GM23338 (cell line): ENCODE measurements at regions not wholly inside any gene's neighbourhood (a gene's known extent, or its start where the extent isn't known, plus 50 kb on each side); places are given as distances from the start of the nearest gene placed in this dataset.

Experiments used
- ATAC-seq: fragments of 200-7000 bp; cut with Tn5 transposase; 3 replicates; pipeline ENCODE4 v1.9.1; 2020
- DNase-seq: peaks from one replicate; pipeline ENCODE4 v3.0.0-alpha.2; 2015; ENCODE audit warnings: low spot score
- H2AFZ ChIP-seq: fragments of 200-600 bp; sonication (generic); 2 replicates; pipeline ENCODE4 v1.8.0; 2016; ENCODE audit warnings: antibody characterized with exemption, mild to moderate bottlenecking, moderate library complexity
- H3F3A ChIP-seq: fragments of 200-600 bp; sonication (generic); replicated peaks from 2 replicates; pipeline ENCODE4 v1.8.0; 2017; ENCODE audit warnings: antibody characterized with exemption, mixed run types, low read depth
- H3K27ac ChIP-seq: fragments of 200-600 bp; sonication (generic); 2 replicates; pipeline ENCODE4 v1.6.1; 2016; ENCODE audit warnings: low read depth
- H3K27me3 ChIP-seq: fragments of 200-600 bp; sonication (generic); 2 replicates; pipeline ENCODE4 v1.8.0; 2016; ENCODE audit warnings: mild to moderate bottlenecking, mixed run types, moderate library complexity; ENCODE audit not compliant: insufficient read depth
- H3K36me3 ChIP-seq: fragments of 200-600 bp; sonication (generic); 2 replicates; pipeline ENCODE4 v1.8.0; 2016; ENCODE audit warnings: mild to moderate bottlenecking; ENCODE audit not compliant: insufficient read depth
- H3K4me1 ChIP-seq: fragments of 200-600 bp; sonication (generic); 2 replicates; pipeline ENCODE4 v1.8.0; 2016; ENCODE audit warnings: mild to moderate bottlenecking, moderate library complexity; ENCODE audit not compliant: insufficient read depth
- H3K4me2 ChIP-seq: fragments of 200-600 bp; sonication (generic); 2 replicates; pipeline ENCODE4 v1.7.1; 2017; ENCODE audit warnings: mixed run types
- H3K4me3 ChIP-seq: fragments of 200-600 bp; sonication (generic); 2 replicates; pipeline ENCODE4 v1.6.1; 2016; ENCODE audit warnings: mixed run types
- H3K79me2 ChIP-seq: fragments of 200-600 bp; sonication (generic); replicated peaks from 2 replicates; pipeline ENCODE4 v1.8.0; 2017; ENCODE audit warnings: mild to moderate bottlenecking; ENCODE audit not compliant: insufficient read depth
- H3K9me2 ChIP-seq: fragments of 200-600 bp; sonication (generic); 2 replicates; pipeline ENCODE4 v1.8.0; 2017; ENCODE audit not compliant: insufficient read depth
- H4K20me1 ChIP-seq: fragments of 200-600 bp; sonication (generic); replicated peaks from 2 replicates; pipeline ENCODE4 v1.8.0; 2017; ENCODE audit warnings: mild to moderate bottlenecking; ENCODE audit not compliant: insufficient read depth
- H3K27ac Mint-ChIP-seq: 2 replicates; pipeline ENCODE4 v1.8.0; 2020; ENCODE audit warnings: inconsistent platforms, mild to moderate bottlenecking, moderate library complexity, mixed read lengths
- H3K27me3 Mint-ChIP-seq: 3 replicates; pipeline ENCODE4 v1.8.0; 2022; ENCODE audit warnings: low read depth, mild to moderate bottlenecking, moderate library complexity, mixed read lengths, inconsistent platforms; ENCODE audit not compliant: insufficient read depth, poor library complexity
- H3K36me3 Mint-ChIP-seq: 3 replicates; pipeline ENCODE4 v1.8.0; 2021; ENCODE audit warnings: low read depth, mild to moderate bottlenecking, inconsistent platforms, moderate library complexity, mixed read lengths
- H3K4me1 Mint-ChIP-seq: 3 replicates; pipeline ENCODE4 v1.8.0; 2020; ENCODE audit warnings: mild to moderate bottlenecking, inconsistent platforms, mixed read lengths
- H3K4me3 Mint-ChIP-seq: 3 replicates; pipeline ENCODE4 v1.8.0; 2021; ENCODE audit warnings: moderate library complexity, mild to moderate bottlenecking, inconsistent platforms, mixed read lengths
- H3K9me3 Mint-ChIP-seq: 3 replicates; pipeline ENCODE4 v1.8.0; 2020; ENCODE audit warnings: moderate library complexity, mild to moderate bottlenecking, inconsistent platforms, mixed read lengths
- CREB1 ChIP-seq: fragments of 250-450 bp; sonication (Bioruptor Pico); IDR thresholded peaks from 2 replicates; pipeline ENCODE4 v1.5.0; 2020; ENCODE audit warnings: low read depth, mild to moderate bottlenecking, moderate library complexity
- ETS1 ChIP-seq: IDR thresholded peaks from 2 replicates; pipeline ENCODE4 v1.6.1; 2016; ENCODE audit warnings: antibody characterized with exemption
- EZH2 ChIP-seq: fragments of 200-600 bp; sonication (generic); IDR thresholded peaks from one replicate; pipeline ENCODE4 v1.8.0; 2017; ENCODE audit warnings: antibody characterized with exemption, mild to moderate bottlenecking, low read depth; ENCODE audit not compliant: unreplicated experiment
- EZH2phosphoT487 ChIP-seq: fragments of 200-600 bp; sonication (generic); IDR thresholded peaks from one replicate; pipeline ENCODE4 v1.8.1; 2018; ENCODE audit warnings: antibody characterized with exemption; ENCODE audit not compliant: unreplicated experiment
- JUNB ChIP-seq: IDR thresholded peaks from one replicate; pipeline ENCODE4 v1.6.1; 2016; ENCODE audit warnings: antibody characterized with exemption; ENCODE audit not compliant: unreplicated experiment
- NANOG ChIP-seq: IDR thresholded peaks from 2 replicates; pipeline ENCODE4 v1.6.1; 2016; ENCODE audit warnings: antibody characterized with exemption, borderline replicate concordance
- POLR2AphosphoS5 ChIP-seq: IDR thresholded peaks from 2 replicates; pipeline ENCODE4 v1.6.1; 2016; ENCODE audit warnings: antibody characterized with exemption, low read depth
- STAT1 ChIP-seq: IDR thresholded peaks from one replicate; pipeline ENCODE4 v1.6.1; 2016; ENCODE audit warnings: antibody characterized with exemption; ENCODE audit not compliant: unreplicated experiment
- ZNF114 ChIP-seq: fragments of 250-450 bp; sonication (Bioruptor Pico); IDR thresholded peaks from 2 replicates; pipeline ENCODE4 v1.5.0; 2020; ENCODE audit warnings: mild to moderate bottlenecking, moderate library complexity
- ZNF331 ChIP-seq: fragments of 250-450 bp; sonication (Bioruptor Pico); IDR thresholded peaks from 2 replicates; pipeline ENCODE4 v1.5.0; 2020; ENCODE audit warnings: low read depth, mild to moderate bottlenecking, moderate library complexity
- ZNF462 ChIP-seq: fragments of 250-450 bp; sonication (Bioruptor Pico); IDR thresholded peaks from 2 replicates; pipeline ENCODE4 v1.5.0; 2020; ENCODE audit warnings: mild to moderate bottlenecking, moderate library complexity
- TF ChIP-seq, protein P1 (sequence below): IDR thresholded peaks from one replicate; pipeline ENCODE4 v1.6.1; 2018; ENCODE audit warnings: antibody characterized with exemption; ENCODE audit not compliant: unreplicated experiment
- TF ChIP-seq, protein P2 (sequence below), 2 experiments: fragments of 200-600 bp in 1 of 2; sonication (generic) in 1 of 2; conservative IDR thresholded peaks; 2 replicates each; pipeline versions ENCODE4 v1.5.1 to v1.6.1; 2016 to 2017; ENCODE audit warnings: antibody characterized with exemption in 2 of 2, low read depth in 2 of 2, mild to moderate bottlenecking in 2 of 2, moderate library complexity in 1 of 2

DNA sequence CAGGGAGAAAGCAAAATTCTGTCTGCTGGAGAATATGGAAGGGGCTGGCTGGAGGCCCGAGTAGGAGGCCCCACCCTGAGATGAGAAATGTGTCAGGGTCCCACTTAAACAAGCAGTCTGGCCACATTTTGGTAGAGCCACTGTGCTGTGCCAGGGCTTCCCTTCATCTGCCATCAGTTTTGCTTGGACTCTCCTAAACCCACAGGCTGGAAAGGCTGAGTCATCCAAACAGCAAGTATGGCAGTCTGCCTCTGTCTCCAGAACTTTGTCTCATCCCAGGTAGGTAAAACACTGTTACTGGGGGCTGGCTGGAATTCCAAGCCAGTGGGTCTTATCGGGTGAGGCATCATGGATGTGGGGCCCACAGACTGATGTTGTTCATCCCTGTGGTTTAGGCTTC, 1390.6 kb downstream of the UQCRFS1 start:
- no peaks in the 10 kb centered on the region for H3K9me2 ChIP-seq
- H2AFZ ChIP-seq, result no peak overlapping the region
- no peaks in the 10 kb centered on the region for H3F3A ChIP-seq
- H3K36me3 ChIP-seq, result 0 out of 2 replicates have a peak, but pooled peaks cover 4% of the 10 kb centered on the region
- Mint-ChIP-seq H3K4me3 (no peak overlapping the region), H3K36me3 (peaks cover 35% of the 10 kb centered on the region), H3K4me1 (no peaks in the 10 kb centered on the region), H3K27me3 (no peaks in the 10 kb centered on the region), H3K27ac (no peak overlapping the region), H3K9me3 (peaks cover 74% of the 10 kb centered on the region)
- no peak overlapping the region for H3K4me3 ChIP-seq
- DNase-seq (no peak), ATAC-seq (no peak)
- no peaks in the 10 kb centered on the region for H3K79me2 ChIP-seq
- H3K27ac ChIP-seq, result no peak overlapping the region
- H3K27me3 ChIP-seq, result no peaks in the 10 kb centered on the region
- H4K20me1 ChIP-seq, result no peaks in the 10 kb centered on the region
- no peak for TF ChIP-seq JUNB
- no peak for TF ChIP-seq ETS1
- TF ChIP-seq EZH2phosphoT487, result no peak
- no peak for TF ChIP-seq ZNF462
- no peak for TF ChIP-seq STAT1
- no peak for TF ChIP-seq CREB1 (CRISPR knock-in tag)
- TF ChIP-seq, protein P1, sequence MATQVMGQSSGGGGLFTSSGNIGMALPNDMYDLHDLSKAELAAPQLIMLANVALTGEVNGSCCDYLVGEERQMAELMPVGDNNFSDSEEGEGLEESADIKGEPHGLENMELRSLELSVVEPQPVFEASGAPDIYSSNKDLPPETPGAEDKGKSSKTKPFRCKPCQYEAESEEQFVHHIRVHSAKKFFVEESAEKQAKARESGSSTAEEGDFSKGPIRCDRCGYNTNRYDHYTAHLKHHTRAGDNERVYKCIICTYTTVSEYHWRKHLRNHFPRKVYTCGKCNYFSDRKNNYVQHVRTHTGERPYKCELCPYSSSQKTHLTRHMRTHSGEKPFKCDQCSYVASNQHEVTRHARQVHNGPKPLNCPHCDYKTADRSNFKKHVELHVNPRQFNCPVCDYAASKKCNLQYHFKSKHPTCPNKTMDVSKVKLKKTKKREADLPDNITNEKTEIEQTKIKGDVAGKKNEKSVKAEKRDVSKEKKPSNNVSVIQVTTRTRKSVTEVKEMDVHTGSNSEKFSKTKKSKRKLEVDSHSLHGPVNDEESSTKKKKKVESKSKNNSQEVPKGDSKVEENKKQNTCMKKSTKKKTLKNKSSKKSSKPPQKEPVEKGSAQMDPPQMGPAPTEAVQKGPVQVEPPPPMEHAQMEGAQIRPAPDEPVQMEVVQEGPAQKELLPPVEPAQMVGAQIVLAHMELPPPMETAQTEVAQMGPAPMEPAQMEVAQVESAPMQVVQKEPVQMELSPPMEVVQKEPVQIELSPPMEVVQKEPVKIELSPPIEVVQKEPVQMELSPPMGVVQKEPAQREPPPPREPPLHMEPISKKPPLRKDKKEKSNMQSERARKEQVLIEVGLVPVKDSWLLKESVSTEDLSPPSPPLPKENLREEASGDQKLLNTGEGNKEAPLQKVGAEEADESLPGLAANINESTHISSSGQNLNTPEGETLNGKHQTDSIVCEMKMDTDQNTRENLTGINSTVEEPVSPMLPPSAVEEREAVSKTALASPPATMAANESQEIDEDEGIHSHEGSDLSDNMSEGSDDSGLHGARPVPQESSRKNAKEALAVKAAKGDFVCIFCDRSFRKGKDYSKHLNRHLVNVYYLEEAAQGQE, result no peak
- no peak for TF ChIP-seq ZNF114 (CRISPR knock-in tag)
- TF ChIP-seq, protein P2, sequence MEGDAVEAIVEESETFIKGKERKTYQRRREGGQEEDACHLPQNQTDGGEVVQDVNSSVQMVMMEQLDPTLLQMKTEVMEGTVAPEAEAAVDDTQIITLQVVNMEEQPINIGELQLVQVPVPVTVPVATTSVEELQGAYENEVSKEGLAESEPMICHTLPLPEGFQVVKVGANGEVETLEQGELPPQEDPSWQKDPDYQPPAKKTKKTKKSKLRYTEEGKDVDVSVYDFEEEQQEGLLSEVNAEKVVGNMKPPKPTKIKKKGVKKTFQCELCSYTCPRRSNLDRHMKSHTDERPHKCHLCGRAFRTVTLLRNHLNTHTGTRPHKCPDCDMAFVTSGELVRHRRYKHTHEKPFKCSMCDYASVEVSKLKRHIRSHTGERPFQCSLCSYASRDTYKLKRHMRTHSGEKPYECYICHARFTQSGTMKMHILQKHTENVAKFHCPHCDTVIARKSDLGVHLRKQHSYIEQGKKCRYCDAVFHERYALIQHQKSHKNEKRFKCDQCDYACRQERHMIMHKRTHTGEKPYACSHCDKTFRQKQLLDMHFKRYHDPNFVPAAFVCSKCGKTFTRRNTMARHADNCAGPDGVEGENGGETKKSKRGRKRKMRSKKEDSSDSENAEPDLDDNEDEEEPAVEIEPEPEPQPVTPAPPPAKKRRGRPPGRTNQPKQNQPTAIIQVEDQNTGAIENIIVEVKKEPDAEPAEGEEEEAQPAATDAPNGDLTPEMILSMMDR (conservative IDR thresholded peaks at IDR 0.05; ENCODE audit: low read depth in 2 of 2), result no peak
- no peak for TF ChIP-seq ZNF331 (CRISPR knock-in tag)
- no peak for TF ChIP-seq EZH2
- no peak for TF ChIP-seq POLR2AphosphoS5
- TF ChIP-seq NANOG, result no peak
- no peaks in the 10 kb centered on the region for H3K4me1 ChIP-seq
- H3K4me2 ChIP-seq, result no peak overlapping the region
